SK-N-SH (cell line): ENCODE measurements at regions not wholly inside any gene's neighbourhood (a gene's known extent, or its start where the extent isn't known, plus 50 kb on each side); places are given as distances from the start of the nearest gene placed in this dataset.

Source experiments
- CTCF ChIA-PET: fragments of 300-600, 350-600 bp; formaldehyde crosslinking; extraction: SDS; loops from one replicate; lab custom pipeline; 2021; lab: Yijun Ruan, JAX
- POLR2A ChIA-PET: fragments of 350-600 bp; sonication (Branson Sonifier 250); formaldehyde crosslinking; extraction: SDS; loops from one replicate; lab custom pipeline; 2020; ENCODE audit warnings: antibody characterized with exemption, inconsistent platforms; lab: Yijun Ruan, JAX
- DNase-seq: peaks from one replicate; pipeline ENCODE4 v3.0.0; 2012
- H2AFZ ChIP-seq: fragments of 200-600 bp; sonication (generic); 2 replicates; pipeline ENCODE4 v1.8.1; 2016; ENCODE audit warnings: antibody characterized with exemption, mild to moderate bottlenecking, low read depth
- H3F3A ChIP-seq: fragments of 200-600 bp; sonication (generic); replicated peaks from 2 replicates; pipeline ENCODE3; 2016; ENCODE audit warnings: antibody characterized with exemption, mild to moderate bottlenecking; ENCODE audit not compliant: insufficient read depth
- H3K27ac ChIP-seq, 2 experiments: fragments of 200-500 bp in 1 of 2; fragments of 200-600 bp in 1 of 2; sonication (Bioruptor generic) in 1 of 2; sonication (generic), shearing (Covaris generic) in 1 of 2; 2 replicates each; pipeline versions ENCODE4 v1.5.1 to v1.6.1; 2014 to 2016; ENCODE audit warnings: low read depth in 2 of 2, inconsistent platforms in 1 of 2, low read length in 1 of 2, mild to moderate bottlenecking in 1 of 2, mixed read lengths in 1 of 2
- H3K27me3 ChIP-seq: fragments of 200-600 bp; sonication (generic), shearing (Covaris generic); 2 replicates; pipeline ENCODE4 v1.6.1; 2016; ENCODE audit warnings: mixed run types; ENCODE audit not compliant: insufficient read depth
- H3K36me3 ChIP-seq, 2 experiments: fragments of 200-500 bp in 1 of 2; fragments of 200-600 bp in 1 of 2; sonication (Bioruptor generic) in 1 of 2; sonication (generic) in 1 of 2; replicated peaks in 1 of 2; 2 replicates each; pipeline versions ENCODE3 to v1.5.1; 2014 to 2016; ENCODE audit warnings: low read length in 1 of 2, mild to moderate bottlenecking in 1 of 2; ENCODE audit not compliant: insufficient read depth in 2 of 2, control insufficient read depth in 1 of 2
- H3K4me1 ChIP-seq, 2 experiments: fragments of 200-500 bp in 1 of 2; fragments of 200-600 bp in 1 of 2; sonication (Bioruptor generic) in 1 of 2; sonication (generic), shearing (Covaris generic) in 1 of 2; 2 replicates each; pipeline versions ENCODE4 v1.5.1 to v1.6.1; 2014 to 2016; ENCODE audit warnings: low read depth in 1 of 2, low read length in 1 of 2, mixed run types in 1 of 2; ENCODE audit not compliant: insufficient read depth in 2 of 2, control insufficient read depth in 1 of 2
- H3K4me2 ChIP-seq: fragments of 200-600 bp; sonication (generic), shearing (Covaris generic); 2 replicates; pipeline ENCODE4 v1.6.1; 2017; ENCODE audit warnings: mixed run types
- H3K4me3 ChIP-seq, 2 experiments: fragments of 200-500 bp in 1 of 2; fragments of 200-600 bp in 1 of 2; sonication (Bioruptor generic) in 1 of 2; sonication (generic), shearing (Covaris generic) in 1 of 2; 2 replicates each; pipeline versions ENCODE4 v1.5.1 to v1.8.1; 2014 to 2016; ENCODE audit warnings: low read depth in 2 of 2, inconsistent platforms in 1 of 2, low read length in 1 of 2, mild to moderate bottlenecking in 1 of 2, mixed read lengths in 1 of 2, moderate library complexity in 1 of 2
- H3K79me2 ChIP-seq: fragments of 200-600 bp; sonication (generic); 2 replicates; pipeline ENCODE4 v1.8.1; 2017; ENCODE audit warnings: mild to moderate bottlenecking; ENCODE audit not compliant: insufficient read depth
- H3K9ac ChIP-seq: fragments of 200-600 bp; sonication (generic); 2 replicates; pipeline ENCODE4 v1.6.1; 2017; ENCODE audit warnings: mixed run types
- H3K9me2 ChIP-seq: fragments of 200-600 bp; sonication (generic); 2 replicates; pipeline ENCODE4 v1.6.1; 2017; ENCODE audit warnings: mixed run types
- H3K9me3 ChIP-seq: fragments of 200-600 bp; sonication (generic); 2 replicates; pipeline ENCODE4 v1.6.1; 2017; ENCODE audit warnings: mixed run types, mild to moderate bottlenecking, moderate library complexity
- H4K20me1 ChIP-seq: fragments of 200-600 bp; sonication (generic); 2 replicates; pipeline ENCODE4 v1.6.1; 2017; ENCODE audit warnings: mild to moderate bottlenecking, mixed run types; ENCODE audit not compliant: insufficient read depth
- CTCF ChIP-seq: fragments of 200-600 bp; sonication (generic); IDR thresholded peaks from 2 replicates; pipeline ENCODE4 v1.6.1; 2017; ENCODE audit warnings: antibody characterized with exemption, mild to moderate bottlenecking, moderate library complexity
- ELF1 ChIP-seq: IDR thresholded peaks from 2 replicates; pipeline ENCODE4 v1.4.0; 2012
- EP300 ChIP-seq, 2 experiments: IDR thresholded peaks; 2 replicates each; pipeline versions ENCODE4 v1.4.0 to v1.6.1; 2012; ENCODE audit warnings: borderline replicate concordance in 1 of 2, low read depth in 1 of 2, low read length in 1 of 2
- GABPA ChIP-seq: IDR thresholded peaks from 2 replicates; pipeline ENCODE4 v1.4.0; 2012; ENCODE audit warnings: low read depth, mild to moderate bottlenecking
- GATA2 ChIP-seq: sonication (generic); formaldehyde crosslinking; IDR thresholded peaks from 2 replicates; pipeline ENCODE4 v1.5.0; 2020; ENCODE audit warnings: mild to moderate bottlenecking, missing genetic modification reagents
- MEF2A ChIP-seq: IDR thresholded peaks from 2 replicates; pipeline ENCODE4 v1.4.0; 2012; ENCODE audit warnings: low read depth, borderline replicate concordance
- MXI1 ChIP-seq: IDR thresholded peaks from 2 replicates; pipeline ENCODE4 v1.6.1; 2012; ENCODE audit warnings: mild to moderate bottlenecking, low read depth, low read length, improper control_type of control experiment
- NFIC ChIP-seq: IDR thresholded peaks from 2 replicates; pipeline ENCODE4 v1.4.0; 2012; ENCODE audit warnings: borderline replicate concordance
- NRF1 ChIP-seq: IDR thresholded peaks from 2 replicates; pipeline ENCODE4 v1.6.1; 2012; ENCODE audit warnings: low read depth, mild to moderate bottlenecking, low read length
- RFX5 ChIP-seq: IDR thresholded peaks from 2 replicates; pipeline ENCODE4 v1.6.1; 2012; ENCODE audit warnings: mild to moderate bottlenecking, improper control_type of control experiment, low read length
- TCF12 ChIP-seq: IDR thresholded peaks from 2 replicates; pipeline ENCODE4 v1.4.0; 2012
- TEAD4 ChIP-seq: IDR thresholded peaks from 2 replicates; pipeline ENCODE4 v1.4.0; 2012; ENCODE audit warnings: mild to moderate bottlenecking, borderline replicate concordance; ENCODE audit not compliant: insufficient read depth
- USF2 ChIP-seq: fragments of 150-350 bp; IDR thresholded peaks from 2 replicates; pipeline ENCODE4 v1.6.1; 2017; ENCODE audit warnings: antibody characterized with exemption, low read length, low read depth, borderline replicate concordance
- WGBS: methylation state at CpG from one replicate; pipeline ENCODE4 v1.1.6; 2017; ENCODE audit warnings: low lambda C conversion rate; 5-methylcytosine and 5-hydroxymethylcytosine counted together
- TF ChIP-seq, protein P1 (sequence below): IDR thresholded peaks from 2 replicates; pipeline ENCODE4; 2012
- TF ChIP-seq, protein P2 (sequence below): fragments of 150-350 bp; IDR thresholded peaks from 2 replicates; pipeline ENCODE4 v1.6.1; 2016; ENCODE audit warnings: mild to moderate bottlenecking, low read depth, low read length
- TF ChIP-seq, protein P3 (sequence below): IDR thresholded peaks from 2 replicates; pipeline ENCODE4 v1.6.1; 2012; ENCODE audit warnings: mild to moderate bottlenecking, low read depth, low read length, moderate library complexity

DNA sequence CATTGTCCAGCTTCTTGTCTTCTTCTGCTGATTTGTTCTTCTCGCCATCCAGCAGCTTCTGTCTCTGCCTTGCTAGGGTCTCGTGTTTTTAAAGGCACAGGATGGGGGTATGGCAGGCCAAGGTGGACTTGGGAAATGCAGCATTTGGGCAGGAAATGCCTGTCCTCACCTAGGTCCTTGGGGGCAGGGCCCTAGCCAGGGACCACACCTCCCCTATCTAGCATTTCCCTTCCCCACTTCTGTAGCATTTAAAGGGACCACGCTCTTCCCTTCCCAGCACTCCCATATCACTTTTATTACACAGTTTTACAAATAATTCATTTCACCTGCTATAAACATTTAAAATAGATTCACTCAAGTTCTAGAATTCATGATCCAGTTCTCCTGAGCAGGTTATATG is 315.4 kb upstream of the LMCD1 start:
- Histone ChIP-seq H3K9ac (no peak overlapping the region), H2AFZ (no peak overlapping the region), H3K4me2 (no peak overlapping the region), H3K9me3 (no peaks in the 10 kb centered on the region), H3K27me3 (no peaks in the 10 kb centered on the region), H4K20me1 (no peaks in the 10 kb centered on the region), H3K27ac (no peak overlapping the region), H3K4me1 (peaks cover 0 to 6% of the 10 kb centered on the region in 2 experiments; a peak in 1 of 4 replicates), H3K9me2 (no peaks in the 10 kb centered on the region), H3F3A (no peaks in the 10 kb centered on the region), H3K4me3 (no peak overlapping the region), H3K79me2 (no peaks in the 10 kb centered on the region), H3K36me3 (no peaks in the 10 kb centered on the region)
- DNase-seq: no peak
- CTCF ChIA-PET: no interaction called here
- POLR2A ChIA-PET: no interaction called here
- WGBS: 36% methylated on average over 3 of the region's 3 CpGs
- TF ChIP-seq GATA2 (CRISPR knock-in tag): no peak
- TF ChIP-seq TEAD4: no peak
- no peak for TF ChIP-seq TCF12
- no peak for TF ChIP-seq NRF1
- no peak for TF ChIP-seq MXI1
- TF ChIP-seq GABPA: no peak
- TF ChIP-seq, protein P1, sequence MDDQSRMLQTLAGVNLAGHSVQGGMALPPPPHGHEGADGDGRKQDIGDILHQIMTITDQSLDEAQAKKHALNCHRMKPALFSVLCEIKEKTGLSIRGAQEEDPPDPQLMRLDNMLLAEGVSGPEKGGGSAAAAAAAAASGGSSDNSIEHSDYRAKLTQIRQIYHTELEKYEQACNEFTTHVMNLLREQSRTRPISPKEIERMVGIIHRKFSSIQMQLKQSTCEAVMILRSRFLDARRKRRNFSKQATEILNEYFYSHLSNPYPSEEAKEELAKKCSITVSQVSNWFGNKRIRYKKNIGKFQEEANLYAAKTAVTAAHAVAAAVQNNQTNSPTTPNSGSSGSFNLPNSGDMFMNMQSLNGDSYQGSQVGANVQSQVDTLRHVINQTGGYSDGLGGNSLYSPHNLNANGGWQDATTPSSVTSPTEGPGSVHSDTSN: no peak
- no peak for TF ChIP-seq USF2
- TF ChIP-seq, protein P2, sequence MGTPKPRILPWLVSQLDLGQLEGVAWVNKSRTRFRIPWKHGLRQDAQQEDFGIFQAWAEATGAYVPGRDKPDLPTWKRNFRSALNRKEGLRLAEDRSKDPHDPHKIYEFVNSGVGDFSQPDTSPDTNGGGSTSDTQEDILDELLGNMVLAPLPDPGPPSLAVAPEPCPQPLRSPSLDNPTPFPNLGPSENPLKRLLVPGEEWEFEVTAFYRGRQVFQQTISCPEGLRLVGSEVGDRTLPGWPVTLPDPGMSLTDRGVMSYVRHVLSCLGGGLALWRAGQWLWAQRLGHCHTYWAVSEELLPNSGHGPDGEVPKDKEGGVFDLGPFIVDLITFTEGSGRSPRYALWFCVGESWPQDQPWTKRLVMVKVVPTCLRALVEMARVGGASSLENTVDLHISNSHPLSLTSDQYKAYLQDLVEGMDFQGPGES: no peak
- no peak for TF ChIP-seq ELF1
- no peak for TF ChIP-seq EP300 (IDR thresholded peaks at IDR 0.05; ENCODE audit: borderline replicate concordance in 1 of 2, low read depth in 1 of 2, low read length in 1 of 2)
- TF ChIP-seq, protein P3, sequence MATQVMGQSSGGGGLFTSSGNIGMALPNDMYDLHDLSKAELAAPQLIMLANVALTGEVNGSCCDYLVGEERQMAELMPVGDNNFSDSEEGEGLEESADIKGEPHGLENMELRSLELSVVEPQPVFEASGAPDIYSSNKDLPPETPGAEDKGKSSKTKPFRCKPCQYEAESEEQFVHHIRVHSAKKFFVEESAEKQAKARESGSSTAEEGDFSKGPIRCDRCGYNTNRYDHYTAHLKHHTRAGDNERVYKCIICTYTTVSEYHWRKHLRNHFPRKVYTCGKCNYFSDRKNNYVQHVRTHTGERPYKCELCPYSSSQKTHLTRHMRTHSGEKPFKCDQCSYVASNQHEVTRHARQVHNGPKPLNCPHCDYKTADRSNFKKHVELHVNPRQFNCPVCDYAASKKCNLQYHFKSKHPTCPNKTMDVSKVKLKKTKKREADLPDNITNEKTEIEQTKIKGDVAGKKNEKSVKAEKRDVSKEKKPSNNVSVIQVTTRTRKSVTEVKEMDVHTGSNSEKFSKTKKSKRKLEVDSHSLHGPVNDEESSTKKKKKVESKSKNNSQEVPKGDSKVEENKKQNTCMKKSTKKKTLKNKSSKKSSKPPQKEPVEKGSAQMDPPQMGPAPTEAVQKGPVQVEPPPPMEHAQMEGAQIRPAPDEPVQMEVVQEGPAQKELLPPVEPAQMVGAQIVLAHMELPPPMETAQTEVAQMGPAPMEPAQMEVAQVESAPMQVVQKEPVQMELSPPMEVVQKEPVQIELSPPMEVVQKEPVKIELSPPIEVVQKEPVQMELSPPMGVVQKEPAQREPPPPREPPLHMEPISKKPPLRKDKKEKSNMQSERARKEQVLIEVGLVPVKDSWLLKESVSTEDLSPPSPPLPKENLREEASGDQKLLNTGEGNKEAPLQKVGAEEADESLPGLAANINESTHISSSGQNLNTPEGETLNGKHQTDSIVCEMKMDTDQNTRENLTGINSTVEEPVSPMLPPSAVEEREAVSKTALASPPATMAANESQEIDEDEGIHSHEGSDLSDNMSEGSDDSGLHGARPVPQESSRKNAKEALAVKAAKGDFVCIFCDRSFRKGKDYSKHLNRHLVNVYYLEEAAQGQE: no peak
- TF ChIP-seq CTCF: no peak
- no peak for TF ChIP-seq RFX5
- no peak for TF ChIP-seq NFIC
- TF ChIP-seq MEF2A: no peak
